Cardiac septum (tissue), 1 donor: ENCODE measurements at regions not wholly inside any gene's neighbourhood (a gene's known extent, or its start where the extent isn't known, plus 50 kb on each side); places are given as distances from the start of the nearest gene placed in this dataset.
"Not testable (repeated sequence)": the region's sequence is repeated elsewhere in the genome, so short reads cannot be mapped to it uniquely, and the experiment has no call there.

Experiments used
- DNase-seq: peaks from one replicate; pipeline ENCODE4 v3.0.0-alpha.2; 2020; ENCODE audit warnings: low spot score
- intact Hi-C: fragments of 100-400 bp; cut with DNase I; formaldehyde crosslinking; loops from one replicate; pipeline ENCODE4 v1.14.0; 2022
- donor health status: DM: no; HTN: no; CAD: no.

DNA sequence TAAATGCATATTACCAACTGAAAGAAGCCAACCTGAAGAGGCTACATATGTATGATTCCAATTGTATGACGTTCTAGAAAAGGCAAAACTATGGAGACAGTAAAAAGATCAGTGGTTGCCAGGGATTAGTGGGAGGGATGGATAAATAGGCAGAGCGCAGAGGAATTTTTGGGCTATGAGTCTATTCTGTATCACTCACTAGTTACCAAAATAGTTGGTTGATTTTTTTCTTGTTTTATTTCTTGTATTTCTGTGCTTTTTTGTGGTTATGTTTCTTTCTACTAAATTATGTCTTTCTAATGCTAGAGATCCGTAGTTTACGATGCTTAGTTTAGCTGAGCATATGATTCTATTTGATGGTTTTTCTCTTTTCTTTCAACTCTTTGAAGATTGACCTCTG, 277.9 kb upstream of the NBPF12 start:
- DNase-seq, intact Hi-C loops: not testable (repeated sequence)

DNA sequence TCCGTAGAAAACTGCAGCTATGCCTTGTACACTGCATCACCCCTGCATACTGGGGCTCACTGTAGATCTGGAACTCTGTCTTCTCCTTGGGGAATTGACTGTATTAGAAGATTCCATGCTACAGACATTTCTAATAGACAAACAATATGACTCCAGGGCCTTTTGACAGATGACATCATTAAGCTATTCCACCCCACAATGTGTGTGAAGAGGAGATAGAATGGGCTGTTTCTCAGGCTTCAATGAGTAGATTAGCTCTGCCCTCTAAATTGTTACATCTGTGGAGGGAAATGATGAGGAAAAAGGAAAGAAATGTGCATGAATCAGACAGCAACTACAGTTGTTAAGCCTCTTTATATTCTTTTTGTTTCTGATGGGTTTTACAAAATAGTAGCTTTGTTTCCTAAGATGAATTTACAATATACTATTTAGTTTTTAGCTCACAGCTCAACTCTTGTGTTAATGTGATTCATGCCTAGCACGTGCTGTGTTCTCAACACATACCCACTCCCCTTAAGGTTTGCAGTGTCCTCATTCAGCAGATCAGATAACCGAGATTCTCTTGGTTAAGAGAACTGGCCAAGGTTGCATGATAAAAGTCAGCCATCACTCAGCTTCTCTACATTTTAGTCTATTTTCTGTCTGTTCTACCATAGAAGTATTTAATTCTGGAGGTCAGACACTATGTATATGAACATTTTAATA, 281.6 kb upstream of the NBPF12 start:
- DNase-seq, intact Hi-C loops: not testable (repeated sequence)

DNA sequence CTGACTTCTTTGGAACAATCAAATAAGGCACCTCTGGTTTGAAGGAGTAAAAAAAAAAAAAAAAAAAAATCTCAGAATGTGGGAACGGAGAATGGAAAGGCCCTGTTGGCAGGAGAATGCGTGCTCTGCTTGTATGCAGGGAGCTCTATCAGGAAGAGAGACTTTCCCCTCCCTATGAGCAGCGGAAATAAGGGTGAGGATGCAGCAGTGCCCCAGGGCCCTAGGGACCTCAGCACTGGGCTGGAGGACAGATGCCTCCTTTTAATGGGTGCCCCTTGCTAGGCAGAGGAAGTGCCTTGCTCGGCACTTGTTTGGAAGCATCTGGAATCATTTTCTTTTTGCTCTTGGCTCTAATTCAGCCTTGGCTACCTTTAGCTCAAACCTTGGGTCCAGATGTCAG, 283.4 kb upstream of the NBPF12 start:
- DNase-seq, intact Hi-C loops: not testable (repeated sequence)

DNA sequence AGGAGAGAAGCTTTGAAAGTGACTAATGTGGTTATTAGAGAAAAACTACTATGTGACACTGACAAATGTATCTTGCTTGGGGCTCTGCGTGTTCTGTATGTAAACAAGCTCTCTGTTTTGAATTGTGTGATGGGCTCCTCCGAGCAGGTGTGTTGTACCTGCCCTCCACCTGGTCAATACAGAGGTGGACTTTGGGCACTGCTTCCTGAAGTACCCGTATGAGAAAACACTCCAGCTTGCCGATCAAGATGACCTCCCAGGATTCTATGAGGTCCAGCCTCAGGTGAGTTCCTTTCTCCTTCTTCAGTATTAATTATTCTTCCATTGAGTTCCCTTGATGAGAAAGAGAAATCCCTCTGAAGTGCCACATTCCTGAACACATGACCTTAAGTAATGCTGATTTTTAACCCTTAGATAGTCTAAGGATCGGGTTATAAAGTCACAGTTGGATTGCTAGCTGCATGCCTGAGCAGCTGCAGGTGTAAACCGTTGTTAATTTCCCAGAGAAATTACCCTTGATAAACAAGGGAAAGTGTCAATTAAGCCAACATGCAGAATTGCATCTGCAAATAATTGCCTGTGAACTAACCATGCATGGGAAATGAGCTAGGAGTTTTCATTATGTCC, 292.0 kb upstream of the NBPF12 start:
- DNase-seq, intact Hi-C loops: not testable (repeated sequence)

DNA sequence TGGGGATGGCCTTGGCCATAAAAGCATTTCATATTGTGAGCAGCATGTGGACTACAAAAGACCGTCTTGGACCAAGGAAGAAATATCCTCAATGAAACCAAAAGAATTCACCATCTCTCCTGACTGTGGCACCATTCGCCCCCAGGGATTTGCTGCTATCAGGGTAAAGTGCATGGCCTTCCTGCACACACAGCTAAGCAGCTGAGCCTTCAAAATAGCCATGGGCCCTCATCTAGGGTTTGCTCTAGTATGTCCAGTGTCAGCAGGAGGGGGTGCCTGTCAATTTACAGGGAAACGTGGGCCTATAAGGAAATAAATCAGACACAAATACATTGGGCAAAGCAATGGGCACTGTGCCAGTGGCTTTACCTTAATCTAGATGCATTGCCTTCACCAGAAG, 296.6 kb upstream of the NBPF12 start:
- intact Hi-C loops, DNase-seq: not testable (repeated sequence)

DNA sequence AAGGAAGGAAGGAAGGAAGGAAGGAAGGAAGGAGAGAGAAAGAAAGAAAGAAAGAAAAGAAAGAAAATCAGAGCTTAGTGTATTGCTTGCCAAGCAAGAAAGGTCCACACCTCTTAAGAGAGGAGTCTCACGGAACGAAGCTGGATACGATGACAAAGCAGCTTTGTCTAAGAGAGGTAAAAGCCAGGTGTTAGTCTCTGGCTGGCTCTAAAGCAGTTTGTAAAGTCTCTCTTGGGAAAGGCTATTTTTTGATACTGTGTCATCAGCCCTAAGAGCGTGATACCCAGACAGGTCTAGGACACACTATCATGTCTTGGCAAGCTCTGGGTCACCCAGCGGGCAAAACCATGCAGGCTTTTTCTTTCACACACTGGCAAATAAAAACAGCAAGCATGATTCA, 297.5 kb upstream of the NBPF12 start:
- DNase-seq, intact Hi-C loops: not testable (repeated sequence)

DNA sequence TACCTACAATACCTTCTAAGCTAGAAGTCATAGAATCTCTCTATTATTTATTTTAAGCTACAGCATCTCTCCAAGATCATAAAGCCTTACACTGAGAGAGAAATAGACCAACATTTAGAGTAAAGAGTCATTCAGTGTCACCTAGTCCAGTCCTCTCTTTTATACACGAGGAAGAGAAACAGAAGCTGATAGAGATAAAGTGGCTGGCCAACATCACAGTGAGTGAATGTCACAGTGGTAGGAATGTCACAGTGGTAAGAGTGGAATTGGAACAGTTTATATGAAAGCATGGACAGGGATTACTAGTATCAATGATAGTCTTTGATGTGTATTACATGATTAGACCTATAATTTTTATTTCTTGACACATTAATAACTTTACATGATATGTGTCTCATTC, 307.8 kb upstream of the NBPF12 start:
- DNase-seq, intact Hi-C loops: not testable (repeated sequence)

DNA sequence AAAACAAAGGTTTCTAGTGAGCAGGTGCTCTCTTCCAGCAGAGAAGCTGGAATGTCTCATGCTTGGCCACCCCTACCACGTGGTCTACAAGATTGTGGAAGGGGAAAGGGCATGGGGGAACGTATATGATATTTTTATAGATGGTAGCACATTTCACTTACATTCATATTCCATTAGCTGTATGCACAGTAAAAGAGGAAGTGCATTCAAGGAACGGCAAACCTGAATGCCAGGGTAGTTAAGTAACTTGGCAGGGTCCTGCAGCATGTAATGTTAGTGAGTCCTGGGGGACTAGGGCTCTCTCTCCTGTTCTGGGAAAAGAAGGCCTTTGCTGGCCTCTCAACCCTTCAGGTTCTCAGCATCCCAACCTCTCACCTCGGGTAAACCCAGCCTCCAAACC, 319.5 kb upstream of the NBPF12 start:
- DNase-seq, intact Hi-C loops: not testable (repeated sequence)

DNA sequence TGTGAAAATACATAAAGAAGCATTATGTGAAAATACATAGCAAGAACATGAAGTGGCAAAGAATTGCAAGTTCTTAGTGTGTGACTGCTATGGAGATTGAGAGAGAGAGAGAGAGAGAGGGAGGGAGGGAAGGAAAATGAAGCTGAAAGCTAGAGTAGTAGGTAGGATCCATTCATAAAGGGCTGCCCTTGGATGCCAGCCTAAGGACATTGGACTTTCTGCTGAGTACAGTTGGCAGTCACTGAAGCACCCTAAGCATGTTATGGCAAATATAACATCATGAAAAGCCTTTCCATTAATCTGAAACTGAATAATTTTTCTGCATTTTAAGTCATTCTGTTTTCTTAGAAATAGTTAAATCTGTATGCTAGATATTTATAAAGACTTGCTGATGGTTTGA, 333.4 kb upstream of the NBPF12 start:
- DNase-seq, intact Hi-C loops: not testable (repeated sequence)

DNA sequence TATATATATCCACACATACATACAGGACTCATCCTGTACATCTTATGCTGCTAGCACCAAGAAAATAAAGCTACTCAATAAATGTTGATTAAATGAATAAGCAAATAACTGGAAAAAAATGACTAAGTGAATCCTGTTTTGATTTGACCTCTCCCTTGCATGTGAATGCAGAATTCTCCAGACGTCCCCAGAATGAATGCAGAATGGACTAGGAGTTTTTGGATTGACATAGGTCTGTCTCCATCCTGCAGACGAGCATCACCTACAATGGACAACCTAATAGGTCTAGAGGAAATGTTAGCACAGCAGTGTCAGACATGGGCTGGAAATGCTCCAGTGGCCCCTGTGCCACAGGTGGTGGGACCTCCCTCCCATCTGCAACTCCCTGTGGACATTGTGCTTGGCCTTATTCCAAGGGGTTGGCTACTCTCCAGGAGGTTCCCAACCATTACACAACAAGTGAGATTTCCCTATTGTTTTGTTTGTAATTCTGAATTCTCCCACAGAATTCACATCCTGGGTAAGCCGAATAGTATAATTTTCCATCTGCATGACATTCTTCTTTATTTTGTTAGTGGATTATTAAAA, 337.3 kb upstream of the NBPF12 start:
- DNase-seq: not testable (repeated sequence)

DNA sequence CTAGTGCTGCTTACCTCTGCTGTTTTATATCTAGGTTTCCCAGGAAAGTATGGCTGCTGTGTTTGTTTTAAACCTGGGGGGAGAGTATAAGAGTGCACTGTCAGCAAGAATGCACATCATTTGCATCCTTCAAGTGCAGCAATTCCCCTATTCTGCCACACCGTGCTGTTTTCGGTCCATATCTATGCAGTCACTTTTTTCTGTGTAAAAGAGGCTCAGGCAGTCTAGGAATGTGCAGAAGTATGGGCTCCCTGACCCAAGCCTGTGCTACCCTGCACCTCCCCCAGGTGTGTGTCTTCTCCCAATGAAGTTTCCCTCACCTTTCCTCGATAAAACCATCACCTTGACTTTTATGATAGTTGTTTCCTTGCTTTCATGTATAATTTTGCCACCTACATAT, 338.2 kb upstream of the NBPF12 start:
- DNase-seq, intact Hi-C loops: not testable (repeated sequence)

More for the DNA sequence above, 337.3 kb upstream of the NBPF12 start:
- intact Hi-C loops: not testable (repeated sequence)

DNA sequence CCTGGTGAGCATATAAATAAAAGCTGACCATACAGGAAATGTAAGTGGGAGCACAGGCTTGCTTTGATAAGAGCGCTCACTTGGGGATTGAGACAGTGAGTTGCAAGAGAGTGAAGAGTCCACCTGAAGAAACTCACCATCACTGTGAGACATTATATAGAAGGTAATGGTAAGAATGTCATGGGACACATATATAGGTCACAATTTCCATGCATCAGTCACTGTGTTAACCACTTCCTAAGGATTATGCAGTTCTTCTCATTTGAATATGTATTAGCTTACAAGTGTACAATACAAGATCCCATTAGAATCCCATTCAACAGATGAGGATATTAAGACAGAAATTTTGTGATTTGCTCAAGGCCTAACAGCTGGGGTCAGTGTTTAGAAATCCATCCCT, 352.4 kb upstream of the NOTCH2NLA start:
- intact Hi-C loops, DNase-seq: not testable (repeated sequence)

DNA sequence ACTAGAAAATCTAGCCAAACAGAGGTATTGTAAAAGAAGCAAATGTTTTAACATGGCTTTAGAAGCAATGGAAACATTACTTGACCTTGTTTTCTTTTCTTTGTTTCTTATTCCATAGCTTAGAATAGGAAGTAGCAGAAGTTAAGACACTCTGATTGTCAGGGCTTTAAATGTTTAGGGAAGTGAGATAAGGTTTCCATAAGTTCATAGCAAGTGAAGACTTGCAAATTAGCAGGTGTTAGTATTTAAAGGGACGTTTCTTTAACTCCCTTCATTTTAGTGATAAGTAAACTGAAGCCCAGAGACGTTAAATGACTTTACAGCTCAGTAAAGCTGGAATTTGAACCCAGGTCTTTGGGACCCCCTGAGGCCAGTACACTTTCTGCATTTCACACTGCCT, 338.7 kb upstream of the NOTCH2NLA start:
- intact Hi-C loops: not testable (repeated sequence)

DNA sequence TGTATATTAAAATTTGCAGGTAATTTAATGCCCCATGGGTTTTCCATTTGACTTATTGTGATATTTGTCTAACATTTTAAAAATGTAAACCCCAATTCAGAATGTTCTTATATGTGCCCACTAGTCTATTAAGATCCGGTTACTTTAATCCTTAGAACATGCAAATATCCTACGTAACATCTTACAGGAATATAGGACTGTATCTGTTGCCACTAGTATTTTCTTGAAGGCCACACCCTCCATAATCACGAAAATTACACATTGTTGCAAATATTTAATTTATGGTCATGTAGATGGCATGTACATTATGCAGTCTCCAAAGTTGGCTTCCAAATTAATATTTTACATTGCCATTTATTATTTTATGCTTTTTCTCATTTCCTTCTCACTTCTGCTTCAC, 329.2 kb upstream of the NOTCH2NLA start:
- intact Hi-C loops, DNase-seq: not testable (repeated sequence)

More for the DNA sequence above, 338.7 kb upstream of the NOTCH2NLA start:
- DNase-seq: not testable (repeated sequence)

DNA sequence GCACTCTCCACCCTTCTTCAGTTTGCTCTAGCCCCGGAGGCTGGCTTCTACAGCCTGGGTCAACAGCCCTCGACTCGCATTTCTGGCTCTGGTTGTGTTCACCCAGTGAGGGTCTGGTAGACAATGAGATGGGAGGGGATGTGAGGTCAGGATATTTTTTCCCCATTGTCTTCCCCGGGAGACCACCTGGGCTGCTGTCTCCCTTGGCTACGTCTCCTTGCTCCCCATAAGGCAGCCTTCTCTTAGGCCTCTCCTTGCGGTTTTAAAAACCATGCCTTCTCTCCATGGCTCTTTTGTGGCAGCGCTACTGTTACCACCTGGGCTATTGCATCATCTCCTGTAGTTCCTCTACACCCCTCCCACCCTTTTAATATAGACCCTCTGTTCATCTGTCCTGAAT, 327.6 kb upstream of the NOTCH2NLA start:
- DNase-seq, intact Hi-C loops: not testable (repeated sequence)

DNA sequence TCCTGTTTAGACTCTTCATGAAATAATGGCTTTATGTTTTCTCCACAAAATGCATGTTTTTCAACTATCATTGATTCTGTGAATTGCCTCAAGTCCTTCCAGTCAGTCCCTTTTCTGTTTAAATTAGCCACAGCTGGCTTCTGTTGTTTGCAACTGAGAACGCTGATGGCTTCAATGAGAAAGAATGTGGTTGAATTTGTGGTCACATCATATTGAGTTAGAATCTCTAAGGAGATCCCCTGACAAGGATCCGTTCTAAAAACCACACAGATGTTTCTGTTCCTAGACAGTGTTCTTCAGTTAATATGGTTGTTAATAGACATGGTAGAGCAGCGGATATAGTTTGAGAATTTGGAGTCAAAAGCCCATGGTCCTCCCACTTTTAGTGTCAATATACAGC, 323.6 kb upstream of the NOTCH2NLA start:
- intact Hi-C loops, DNase-seq: not testable (repeated sequence)

DNA sequence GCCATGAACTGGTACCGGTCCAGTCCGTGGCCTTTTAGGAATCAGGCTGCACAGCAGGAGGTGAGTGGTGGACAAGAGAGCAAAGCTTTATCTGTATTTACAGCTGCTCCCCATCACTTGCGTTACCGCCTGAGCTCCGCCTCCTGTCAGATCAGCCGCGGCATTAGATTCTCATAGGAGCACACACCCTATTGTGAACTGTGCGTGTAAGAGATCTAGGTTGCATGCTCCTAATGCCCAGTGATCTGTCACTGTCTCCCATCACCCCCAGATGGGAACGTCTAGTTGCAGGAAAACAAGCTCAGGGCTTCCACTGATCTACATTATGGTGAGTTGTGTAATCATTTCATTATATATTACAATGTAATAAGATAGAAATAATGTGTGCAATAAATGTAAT, 319.9 kb upstream of the NOTCH2NLA start:
- intact Hi-C loops, DNase-seq: not testable (repeated sequence)

DNA sequence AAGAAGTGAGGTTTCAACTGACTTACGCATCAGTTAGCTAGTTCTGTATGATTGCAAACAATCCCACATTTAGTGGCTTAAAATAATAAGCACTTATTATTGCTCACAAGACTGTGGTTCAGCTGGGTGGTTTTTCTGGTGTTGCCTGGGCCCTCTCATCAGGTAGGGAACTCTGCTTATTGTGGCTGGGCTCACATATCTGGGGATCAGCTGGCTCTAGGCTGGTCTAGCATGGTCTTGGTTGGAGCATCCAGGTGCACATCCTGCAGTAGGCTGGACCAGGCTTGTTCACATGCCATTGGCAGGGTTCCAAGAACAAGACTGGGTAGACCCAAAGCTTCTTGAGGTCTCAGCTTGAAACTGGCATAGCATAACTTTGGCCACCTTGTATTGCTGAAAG, 317.4 kb upstream of the NOTCH2NLA start:
- DNase-seq, intact Hi-C loops: not testable (repeated sequence)

DNA sequence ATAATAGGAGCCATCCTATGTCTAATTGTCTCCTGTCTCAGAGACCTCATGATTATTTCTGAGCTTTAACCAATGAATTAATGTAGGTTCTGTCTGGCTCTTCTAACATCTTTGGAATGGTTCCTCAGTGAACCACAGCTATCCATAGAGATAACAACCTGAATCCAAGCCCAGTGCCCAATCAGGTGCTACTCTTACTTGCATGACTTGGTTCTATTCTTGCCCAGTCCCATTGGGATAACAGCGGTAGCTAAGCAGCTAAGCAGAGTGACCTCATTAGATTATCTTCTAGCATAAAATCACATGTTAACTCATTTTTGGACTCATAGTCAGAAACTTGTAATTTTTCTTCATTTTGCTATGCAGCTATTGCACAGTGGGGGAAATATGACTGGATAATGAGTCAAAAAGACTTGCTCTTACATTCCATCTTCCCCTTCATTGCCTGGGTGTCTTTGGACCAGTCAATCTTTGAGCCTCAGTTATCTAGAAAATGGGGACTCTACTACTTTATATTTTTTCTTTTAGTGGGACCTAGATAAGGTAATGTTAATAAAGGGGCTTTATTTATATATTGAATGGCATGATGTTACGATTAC, 309.1 kb upstream of the NOTCH2NLA start:
- intact Hi-C loops, DNase-seq: not testable (repeated sequence)

DNA sequence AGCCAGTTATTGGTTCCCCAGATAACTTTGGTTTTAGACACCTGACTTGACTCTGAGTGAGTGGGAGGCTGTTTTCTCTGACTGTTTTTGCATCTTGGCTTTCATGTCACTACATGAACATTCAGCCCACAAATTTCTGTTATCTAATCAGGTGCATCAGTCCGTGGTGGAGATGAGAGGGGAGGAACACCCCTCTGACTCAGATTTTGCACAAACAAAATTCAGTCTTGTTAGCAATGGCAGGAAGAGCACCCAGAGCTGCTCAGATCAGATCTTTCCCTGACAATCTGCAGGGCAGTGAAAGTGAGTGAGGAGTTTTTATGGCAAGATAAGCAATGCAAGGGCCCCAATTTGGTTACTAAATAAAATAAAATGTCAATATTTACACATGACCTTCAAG, 307.2 kb upstream of the NOTCH2NLA start:
- intact Hi-C loops, DNase-seq: not testable (repeated sequence)
